PC-9 (cell line): ENCODE measurements at regions not wholly inside any gene's neighbourhood (a gene's known extent, or its start where the extent isn't known, plus 50 kb on each side); places are given as distances from the start of the nearest gene placed in this dataset.

ENCODE experiments used
- BruUV-seq: library from RNA; stranded (reverse); fragments of 400-500 nt; replicated peaks from 2 replicates; lab custom pipeline; 2021; lab: Mats Ljungman, UMichigan
- CTCF ChIA-PET: fragments of 300-600 bp; sonication (Branson Sonifier 250); formaldehyde crosslinking; loops from one replicate; lab custom pipeline; 2022; ENCODE audit warnings: antibody characterized with exemption; lab: Charles Lee
- POLR2A ChIA-PET: fragments of 300-600 bp; sonication (Branson Sonifier 250); formaldehyde crosslinking; loops from one replicate; lab custom pipeline; 2022; ENCODE audit warnings: antibody characterized with exemption; ENCODE audit not compliant: unreplicated experiment; lab: Charles Lee
- DNase-seq, 2 experiments: peaks; one replicate each; pipeline versions ENCODE4 v3.0.0 to v3.0.0-alpha.2; 2015 to 2022; ENCODE audit warnings: mixed read lengths in 1 of 2
- H2AFZ ChIP-seq: fragments of 200-600 bp; sonication (generic); 2 replicates; pipeline ENCODE4 v1.8.1; 2017; ENCODE audit warnings: antibody characterized with exemption
- H3F3A ChIP-seq: fragments of 200-600 bp; sonication (generic); 2 replicates; pipeline ENCODE4 v1.8.1; 2017; ENCODE audit warnings: antibody characterized with exemption, mild to moderate bottlenecking, low read depth; ENCODE audit not compliant: insufficient read depth
- H3K27ac ChIP-seq: fragments of 200-600 bp; sonication (generic); 2 replicates; pipeline ENCODE4 v1.6.1; 2016; ENCODE audit warnings: mixed run types
- H3K27me3 ChIP-seq: fragments of 200-600 bp; sonication (generic); 2 replicates; pipeline ENCODE4 v1.6.1; 2016; ENCODE audit warnings: low read depth, mixed run types; ENCODE audit not compliant: insufficient read depth
- H3K36me3 ChIP-seq: fragments of 200-600 bp; sonication (generic); 2 replicates; pipeline ENCODE4 v1.6.1; 2016; ENCODE audit warnings: low read depth, mixed run types
- H3K4me1 ChIP-seq: fragments of 200-600 bp; sonication (generic); replicated peaks from 2 replicates; pipeline ENCODE4 v1.6.1; 2016; ENCODE audit warnings: mixed run types; ENCODE audit not compliant: insufficient read depth
- H3K4me2 ChIP-seq: fragments of 200-600 bp; sonication (generic); 2 replicates; pipeline ENCODE4 v1.6.1; 2017; ENCODE audit warnings: mixed run types
- H3K4me3 ChIP-seq: fragments of 200-600 bp; sonication (generic); 2 replicates; pipeline ENCODE4 v1.6.1; 2016; ENCODE audit warnings: mixed run types
- H3K79me2 ChIP-seq: fragments of 200-600 bp; sonication (generic); 2 replicates; pipeline ENCODE4 v1.6.1; 2017; ENCODE audit warnings: low read depth, mixed run types
- H3K9me2 ChIP-seq: fragments of 200-600 bp; sonication (generic); 2 replicates; pipeline ENCODE4 v1.8.1; 2017; ENCODE audit warnings: mild to moderate bottlenecking; ENCODE audit not compliant: insufficient read depth
- H3K9me3 ChIP-seq: fragments of 200-600 bp; sonication (generic); 2 replicates; pipeline ENCODE4 v1.8.1; 2016; ENCODE audit warnings: low read depth; ENCODE audit not compliant: insufficient read depth
- H4K20me1 ChIP-seq: fragments of 200-600 bp; sonication (generic); 2 replicates; pipeline ENCODE4 v1.8.1; 2017; ENCODE audit not compliant: insufficient read depth
- EZH2 ChIP-seq: fragments of 200-600 bp; sonication (generic); IDR thresholded peaks from 2 replicates; pipeline ENCODE4 v1.8.0; 2017; ENCODE audit warnings: antibody characterized with exemption, low read depth
- intact Hi-C: fragments of 100-400 bp; cut with micrococcal nuclease; formaldehyde crosslinking; loops from one replicate; pipeline ENCODE4 v1.10.0; 2022; ENCODE audit not compliant: unreplicated experiment
- TF ChIP-seq, protein P1 (sequence below): fragments of 200-600 bp; sonication (generic); conservative IDR thresholded peaks from 2 replicates; pipeline ENCODE4 v1.6.1; 2017; ENCODE audit warnings: mixed run types, antibody characterized with exemption, mild to moderate bottlenecking, moderate library complexity

DNA sequence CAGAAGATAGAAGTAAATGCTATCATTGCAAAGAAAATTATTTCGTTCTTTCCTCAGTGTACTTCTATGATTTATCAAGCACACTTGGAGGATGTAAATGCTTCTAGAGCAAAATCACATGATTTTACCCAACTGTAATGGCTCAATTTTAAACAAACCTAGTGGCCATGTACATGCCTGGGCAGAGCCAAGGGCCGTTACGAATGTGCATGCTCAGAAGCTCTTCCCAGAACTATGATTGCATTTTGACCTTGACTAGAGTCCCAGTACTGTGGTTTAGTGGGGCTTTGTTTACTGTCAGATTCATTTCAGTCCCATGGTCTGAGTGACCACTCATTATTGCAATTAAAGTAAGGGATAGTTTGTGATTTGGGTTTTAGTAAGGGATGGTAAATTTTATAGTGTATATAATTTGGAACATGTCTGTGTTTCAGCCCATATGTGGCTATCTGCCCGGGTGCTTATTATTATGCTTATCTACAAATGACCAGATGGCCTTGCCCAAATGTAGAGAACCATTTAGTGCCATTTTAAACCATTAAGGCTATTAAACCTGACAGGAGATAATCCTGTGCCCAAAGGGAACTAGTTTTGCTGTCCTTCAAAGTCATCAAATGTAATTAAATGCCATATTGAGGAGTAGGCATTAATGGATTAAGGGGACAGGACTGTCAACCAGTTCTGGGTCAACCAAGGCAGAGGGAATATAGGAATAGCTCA is 239.1 kb downstream of the ICOS start:
- DNase-seq: no peak
- TF ChIP-seq, protein P1, sequence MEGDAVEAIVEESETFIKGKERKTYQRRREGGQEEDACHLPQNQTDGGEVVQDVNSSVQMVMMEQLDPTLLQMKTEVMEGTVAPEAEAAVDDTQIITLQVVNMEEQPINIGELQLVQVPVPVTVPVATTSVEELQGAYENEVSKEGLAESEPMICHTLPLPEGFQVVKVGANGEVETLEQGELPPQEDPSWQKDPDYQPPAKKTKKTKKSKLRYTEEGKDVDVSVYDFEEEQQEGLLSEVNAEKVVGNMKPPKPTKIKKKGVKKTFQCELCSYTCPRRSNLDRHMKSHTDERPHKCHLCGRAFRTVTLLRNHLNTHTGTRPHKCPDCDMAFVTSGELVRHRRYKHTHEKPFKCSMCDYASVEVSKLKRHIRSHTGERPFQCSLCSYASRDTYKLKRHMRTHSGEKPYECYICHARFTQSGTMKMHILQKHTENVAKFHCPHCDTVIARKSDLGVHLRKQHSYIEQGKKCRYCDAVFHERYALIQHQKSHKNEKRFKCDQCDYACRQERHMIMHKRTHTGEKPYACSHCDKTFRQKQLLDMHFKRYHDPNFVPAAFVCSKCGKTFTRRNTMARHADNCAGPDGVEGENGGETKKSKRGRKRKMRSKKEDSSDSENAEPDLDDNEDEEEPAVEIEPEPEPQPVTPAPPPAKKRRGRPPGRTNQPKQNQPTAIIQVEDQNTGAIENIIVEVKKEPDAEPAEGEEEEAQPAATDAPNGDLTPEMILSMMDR: no peak
- TF ChIP-seq EZH2: no peak
- Histone ChIP-seq H3K79me2 (no peaks in the 10 kb centered on the region), H3K9me3 (no peaks in the 10 kb centered on the region), H3K9me2 (no peaks in the 10 kb centered on the region), H2AFZ (no peak overlapping the region), H3K4me2 (no peak overlapping the region), H3F3A (no peaks in the 10 kb centered on the region), H3K36me3 (no peaks in the 10 kb centered on the region), H3K27me3 (peaks cover 8% of the 10 kb centered on the region), H3K4me3 (no peak overlapping the region), H3K4me1 (no peaks in the 10 kb centered on the region), H3K27ac (no peak overlapping the region), H4K20me1 (no peaks in the 10 kb centered on the region)
- intact Hi-C loops: no loop called here
- ChIA-PET POLR2A (no interaction called here), CTCF (no interaction called here)
- BruUV-seq: no TSS peak

DNA sequence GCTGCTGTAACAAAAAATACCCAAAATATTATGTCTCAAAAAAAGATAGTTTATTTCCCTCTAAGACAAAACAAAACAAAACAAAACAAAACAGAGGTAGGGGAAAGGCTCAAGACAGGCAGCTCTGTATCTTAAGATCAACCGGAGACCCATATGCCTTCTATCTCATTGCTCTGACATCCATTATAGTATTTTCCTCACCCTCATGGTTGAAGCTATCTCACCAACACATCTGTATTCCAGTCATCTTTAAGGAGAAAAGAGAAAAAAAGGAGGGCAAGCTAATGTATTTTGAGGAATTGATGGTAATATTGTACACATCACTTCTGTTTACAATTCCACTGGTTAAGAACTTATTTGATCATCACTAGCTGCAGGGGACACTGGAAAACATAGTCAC is 239.7 kb downstream of the ICOS start:
- CTCF ChIA-PET: no interaction called here

DNA sequence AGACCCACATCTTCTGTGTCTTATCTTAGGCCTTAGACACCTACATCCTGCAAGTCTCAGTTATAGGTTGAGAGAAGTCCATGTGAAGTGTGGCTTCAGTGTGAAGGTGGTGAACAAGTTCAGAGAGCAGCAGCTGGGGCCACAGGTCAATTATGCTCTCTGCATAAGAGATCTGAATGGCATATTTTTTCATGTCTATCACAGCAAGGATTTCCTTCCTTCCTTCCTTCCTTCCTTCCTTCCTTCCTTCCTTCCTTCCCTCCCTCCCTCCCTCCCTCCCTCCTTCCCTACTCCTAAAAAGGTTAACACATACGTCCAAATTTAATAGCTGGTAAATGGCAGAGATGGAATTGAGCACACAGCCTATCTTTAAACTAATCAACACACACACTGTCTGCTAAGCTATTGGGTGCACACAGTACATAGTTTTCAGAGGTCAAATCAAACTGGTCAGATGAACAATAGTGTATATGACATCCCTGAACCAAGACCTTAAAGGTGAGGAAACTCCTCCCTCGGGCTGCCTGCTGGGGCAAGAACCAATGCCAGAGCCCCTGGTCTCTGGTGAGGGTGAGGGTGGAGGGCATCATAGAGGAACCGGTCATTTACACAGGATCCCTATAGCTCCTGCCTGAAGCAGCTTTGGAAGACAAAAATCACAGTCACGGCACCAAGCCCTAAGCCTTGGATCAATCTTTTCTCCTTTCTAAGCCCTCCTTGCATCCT is 240.9 kb downstream of the ICOS start:
- ChIA-PET POLR2A (no interaction called here), CTCF (interaction anchor here (0.7 kb wide), 1 partner anchor 252 kb away, joined by 4 read pairs; no protein-coding TSS in a partner anchor)
- H3K79me2 ChIP-seq: no peaks in the 10 kb centered on the region
- no peaks in the 10 kb centered on the region for H3K27me3 ChIP-seq
- H2AFZ ChIP-seq: no peak overlapping the region
- H4K20me1 ChIP-seq: no peaks in the 10 kb centered on the region
- no peaks in the 10 kb centered on the region for H3K4me1 ChIP-seq
- no peak for DNase-seq
- H3K4me3 ChIP-seq: no peak overlapping the region
- no peak overlapping the region for H3K27ac ChIP-seq
- H3K4me2 ChIP-seq: no peak overlapping the region
- no peaks in the 10 kb centered on the region for H3K9me3 ChIP-seq
- H3K36me3 ChIP-seq: no peaks in the 10 kb centered on the region
- BruUV-seq: no TSS peak
- TF ChIP-seq, protein P1: no peak
- no peak for TF ChIP-seq EZH2
- H3K9me2 ChIP-seq: no peaks in the 10 kb centered on the region
- no peaks in the 10 kb centered on the region for H3F3A ChIP-seq
- intact Hi-C loops: no loop called here

More for the DNA sequence above, 239.7 kb downstream of the ICOS start:
- Histone ChIP-seq H4K20me1 (no peaks in the 10 kb centered on the region), H2AFZ (no peak overlapping the region), H3K27ac (no peak overlapping the region), H3K9me3 (no peaks in the 10 kb centered on the region), H3K4me1 (no peaks in the 10 kb centered on the region), H3K27me3 (peaks cover 2% of the 10 kb centered on the region), H3K9me2 (no peaks in the 10 kb centered on the region), H3K4me2 (no peak overlapping the region), H3F3A (no peaks in the 10 kb centered on the region), H3K4me3 (no peak overlapping the region), H3K79me2 (no peaks in the 10 kb centered on the region), H3K36me3 (no peaks in the 10 kb centered on the region)
- no TSS peak for BruUV-seq
- POLR2A ChIA-PET: no interaction called here
- TF ChIP-seq, protein P1: no peak
- no peak for TF ChIP-seq EZH2
- intact Hi-C loops: no loop called here
- no peak for DNase-seq
